C4-2B (cell line): ENCODE measurements at regions not wholly inside any gene's neighbourhood (a gene's known extent, or its start where the extent isn't known, plus 50 kb on each side); places are given as distances from the start of the nearest gene placed in this dataset.

Source experiments
- ZFX ChIP-seq: fragments of 450-650 bp; IDR thresholded peaks from 2 replicates; pipeline ENCODE4 v1.6.1; 2017
- TF ChIP-seq, protein P1 (sequence below): fragments of 450-650 bp; conservative IDR thresholded peaks from 2 replicates; pipeline ENCODE4 v1.5.1; 2017; ENCODE audit warnings: mild to moderate bottlenecking

GRCh38 chr17:31595076-31595475 lies 203.6 kb downstream of the RAB11FIP4 start:
- TF ChIP-seq, protein P1, sequence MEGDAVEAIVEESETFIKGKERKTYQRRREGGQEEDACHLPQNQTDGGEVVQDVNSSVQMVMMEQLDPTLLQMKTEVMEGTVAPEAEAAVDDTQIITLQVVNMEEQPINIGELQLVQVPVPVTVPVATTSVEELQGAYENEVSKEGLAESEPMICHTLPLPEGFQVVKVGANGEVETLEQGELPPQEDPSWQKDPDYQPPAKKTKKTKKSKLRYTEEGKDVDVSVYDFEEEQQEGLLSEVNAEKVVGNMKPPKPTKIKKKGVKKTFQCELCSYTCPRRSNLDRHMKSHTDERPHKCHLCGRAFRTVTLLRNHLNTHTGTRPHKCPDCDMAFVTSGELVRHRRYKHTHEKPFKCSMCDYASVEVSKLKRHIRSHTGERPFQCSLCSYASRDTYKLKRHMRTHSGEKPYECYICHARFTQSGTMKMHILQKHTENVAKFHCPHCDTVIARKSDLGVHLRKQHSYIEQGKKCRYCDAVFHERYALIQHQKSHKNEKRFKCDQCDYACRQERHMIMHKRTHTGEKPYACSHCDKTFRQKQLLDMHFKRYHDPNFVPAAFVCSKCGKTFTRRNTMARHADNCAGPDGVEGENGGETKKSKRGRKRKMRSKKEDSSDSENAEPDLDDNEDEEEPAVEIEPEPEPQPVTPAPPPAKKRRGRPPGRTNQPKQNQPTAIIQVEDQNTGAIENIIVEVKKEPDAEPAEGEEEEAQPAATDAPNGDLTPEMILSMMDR = no peak
- no peak for TF ChIP-seq ZFX
